OCI-LY1 (cell line): ENCODE measurements at regions not wholly inside any gene's neighbourhood (a gene's known extent, or its start where the extent isn't known, plus 50 kb on each side); places are given as distances from the start of the nearest gene placed in this dataset.

ENCODE experiments used
- EZH2 ChIP-seq: fragments of 200-600 bp; sonication (generic), shearing (Covaris generic); IDR thresholded peaks from 2 replicates; pipeline ENCODE4 v1.8.0; 2017; ENCODE audit warnings: borderline replicate concordance, mixed run types, mild to moderate bottlenecking, antibody characterized with exemption, low read length, moderate library complexity, mixed read lengths
- TF ChIP-seq, protein P1 (sequence below): fragments of 200-600 bp; sonication (generic), shearing (Covaris generic); IDR thresholded peaks from 2 replicates; pipeline ENCODE4 v1.5.1; 2017; ENCODE audit warnings: mild to moderate bottlenecking, antibody characterized with exemption, low read length, moderate library complexity, mixed read lengths

DNA sequence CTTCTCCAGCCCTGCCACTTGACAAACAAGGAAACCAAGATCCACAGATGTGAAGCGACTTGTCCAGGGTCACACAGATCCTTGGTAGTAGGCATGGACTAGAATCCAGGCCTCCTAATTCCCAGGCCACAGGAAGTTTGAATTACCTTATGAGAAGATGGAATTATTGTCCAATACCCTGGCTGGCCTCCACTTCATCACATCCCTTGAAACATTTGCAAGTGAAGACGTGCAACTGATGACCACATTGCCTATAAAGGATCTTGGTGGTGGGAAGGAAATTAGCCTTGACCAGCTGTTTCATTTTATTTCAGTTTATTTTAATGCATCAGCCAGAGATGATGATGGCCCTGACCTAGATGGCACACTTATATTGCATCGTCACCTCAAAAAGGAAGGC is 165.8 kb upstream of the CAMK1G start:
- TF ChIP-seq, protein P1, sequence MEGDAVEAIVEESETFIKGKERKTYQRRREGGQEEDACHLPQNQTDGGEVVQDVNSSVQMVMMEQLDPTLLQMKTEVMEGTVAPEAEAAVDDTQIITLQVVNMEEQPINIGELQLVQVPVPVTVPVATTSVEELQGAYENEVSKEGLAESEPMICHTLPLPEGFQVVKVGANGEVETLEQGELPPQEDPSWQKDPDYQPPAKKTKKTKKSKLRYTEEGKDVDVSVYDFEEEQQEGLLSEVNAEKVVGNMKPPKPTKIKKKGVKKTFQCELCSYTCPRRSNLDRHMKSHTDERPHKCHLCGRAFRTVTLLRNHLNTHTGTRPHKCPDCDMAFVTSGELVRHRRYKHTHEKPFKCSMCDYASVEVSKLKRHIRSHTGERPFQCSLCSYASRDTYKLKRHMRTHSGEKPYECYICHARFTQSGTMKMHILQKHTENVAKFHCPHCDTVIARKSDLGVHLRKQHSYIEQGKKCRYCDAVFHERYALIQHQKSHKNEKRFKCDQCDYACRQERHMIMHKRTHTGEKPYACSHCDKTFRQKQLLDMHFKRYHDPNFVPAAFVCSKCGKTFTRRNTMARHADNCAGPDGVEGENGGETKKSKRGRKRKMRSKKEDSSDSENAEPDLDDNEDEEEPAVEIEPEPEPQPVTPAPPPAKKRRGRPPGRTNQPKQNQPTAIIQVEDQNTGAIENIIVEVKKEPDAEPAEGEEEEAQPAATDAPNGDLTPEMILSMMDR = no peak
- TF ChIP-seq EZH2 = no peak
